ENCODE measurements at regions not wholly inside any gene's neighbourhood (a gene's known extent, or its start where the extent isn't known, plus 50 kb on each side); places are given as distances from the start of the nearest gene placed in this dataset.

DNA sequence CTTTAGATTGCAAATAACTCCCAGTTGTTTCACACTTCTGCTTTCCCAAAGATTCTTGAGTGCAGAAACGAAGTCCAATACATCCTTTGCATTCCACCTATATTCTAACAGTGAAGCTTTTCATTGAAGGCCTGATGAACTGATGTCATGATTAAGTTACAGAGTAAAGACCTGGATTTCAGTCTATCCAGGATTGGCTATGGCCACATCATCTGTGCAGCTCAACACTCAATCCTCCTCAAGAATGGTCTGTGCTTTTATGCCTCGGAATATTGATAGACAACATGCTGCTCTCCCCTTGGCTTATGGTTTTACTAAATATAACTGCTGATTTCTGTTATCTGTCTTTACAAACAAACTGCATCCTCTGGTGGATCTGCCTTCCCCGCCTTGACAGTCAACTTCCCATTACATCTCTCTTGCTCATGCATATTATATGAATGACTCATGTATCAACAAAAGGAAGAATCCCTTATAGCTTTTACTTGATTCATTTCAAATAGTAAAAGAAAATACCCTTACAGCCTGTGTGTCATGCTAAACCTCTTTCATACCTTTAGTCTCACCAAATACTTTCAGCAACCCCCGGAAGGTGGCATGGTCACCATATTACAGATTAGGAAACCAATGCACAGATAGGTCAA, 59.5 kb downstream of the SCN11A start:
- no peak overlapping the region for H3K4me3 Mint-ChIP-seq
- no peaks in the 10 kb centered on the region for H3K9me3 ChIP-seq (ENCODE audit: control extremely low read depth in 1 of 3, control insufficient read depth in 2 of 3, insufficient read depth in 1 of 3, low read length in 2 of 3)
- no peak overlapping the region for H3K4me2 ChIP-seq (replicated peaks; ENCODE audit: low read depth, low read length, poor library complexity, severe bottlenecking)
- no peak overlapping the region for H3K9ac ChIP-seq (ENCODE audit: low read length)
- peaks cover 0 to 10% (median 2%) of the 10 kb centered on the region in 4 experiments for H3K27me3 ChIP-seq (replicated peaks in 1 of 4; ENCODE audit: control extremely low read depth in 1 of 4, control insufficient read depth in 3 of 4, insufficient read depth in 4 of 4, low read length in 3 of 4)
- H3K4me1 ChIP-seq (ENCODE audit: control insufficient read depth in 2 of 2, insufficient read depth in 2 of 2, low read length in 2 of 2), result no peaks in the 10 kb centered on the region
- ChIA-PET CTCF (interaction anchor here (1.4 kb wide), 1 partner anchor 470 kb away, joined by 3 read pairs; no protein-coding TSS in a partner anchor), POLR2A (no interaction called here)
- no peak overlapping the region for H3K27ac Mint-ChIP-seq
- WGBS (ENCODE audit: insufficient coverage), result 100% methylated on average over 1 of the region's 4 CpGs
- H4K20me1 ChIP-seq (ENCODE audit: control insufficient read depth, insufficient read depth, low read length, poor library complexity, severe bottlenecking), result no peaks in the 10 kb centered on the region
- H3K27ac ChIP-seq (ENCODE audit: low read length in 2 of 2), result no peak overlapping the region
- H3K9me3 Mint-ChIP-seq (ENCODE audit: insufficient read depth), result no peaks in the 10 kb centered on the region
- intact Hi-C loops (cut with micrococcal nuclease), result no loop called here
- TF ChIP-seq, protein P1, sequence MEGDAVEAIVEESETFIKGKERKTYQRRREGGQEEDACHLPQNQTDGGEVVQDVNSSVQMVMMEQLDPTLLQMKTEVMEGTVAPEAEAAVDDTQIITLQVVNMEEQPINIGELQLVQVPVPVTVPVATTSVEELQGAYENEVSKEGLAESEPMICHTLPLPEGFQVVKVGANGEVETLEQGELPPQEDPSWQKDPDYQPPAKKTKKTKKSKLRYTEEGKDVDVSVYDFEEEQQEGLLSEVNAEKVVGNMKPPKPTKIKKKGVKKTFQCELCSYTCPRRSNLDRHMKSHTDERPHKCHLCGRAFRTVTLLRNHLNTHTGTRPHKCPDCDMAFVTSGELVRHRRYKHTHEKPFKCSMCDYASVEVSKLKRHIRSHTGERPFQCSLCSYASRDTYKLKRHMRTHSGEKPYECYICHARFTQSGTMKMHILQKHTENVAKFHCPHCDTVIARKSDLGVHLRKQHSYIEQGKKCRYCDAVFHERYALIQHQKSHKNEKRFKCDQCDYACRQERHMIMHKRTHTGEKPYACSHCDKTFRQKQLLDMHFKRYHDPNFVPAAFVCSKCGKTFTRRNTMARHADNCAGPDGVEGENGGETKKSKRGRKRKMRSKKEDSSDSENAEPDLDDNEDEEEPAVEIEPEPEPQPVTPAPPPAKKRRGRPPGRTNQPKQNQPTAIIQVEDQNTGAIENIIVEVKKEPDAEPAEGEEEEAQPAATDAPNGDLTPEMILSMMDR (IDR thresholded peaks at IDR 0.05), result no peak
- TF ChIP-seq EZH2 (IDR thresholded peaks at IDR 0.05; ENCODE audit: borderline replicate concordance, insufficient read depth, low read depth, low read length, poor library complexity, severe bottlenecking), result no peak
- peaks cover 48% of the 10 kb centered on the region for H3K27me3 Mint-ChIP-seq
- DNase-seq (no peak), ATAC-seq (ENCODE audit: low read depth) (no peak)
- no peak overlapping the region for H3K4me3 ChIP-seq (ENCODE audit: control extremely low read depth in 1 of 5, extremely low read depth in 1 of 5, insufficient read depth in 1 of 5, low read depth in 2 of 5, low read length in 4 of 5)
- H3K4me1 Mint-ChIP-seq, result no peaks in the 10 kb centered on the region
- H3K79me2 ChIP-seq (ENCODE audit: control insufficient read depth, insufficient read depth, low read length), result no peaks in the 10 kb centered on the region
- no peak overlapping the region for H2AFZ ChIP-seq (ENCODE audit: insufficient read depth, low read depth, low read length, poor library complexity, severe bottlenecking)
- H3K36me3 ChIP-seq (replicated peaks in 1 of 2; ENCODE audit: control extremely low read depth in 1 of 2, control insufficient read depth in 1 of 2, extremely low read depth in 1 of 2, insufficient read depth in 2 of 2, low read length in 1 of 2), result no peaks in the 10 kb centered on the region

GRCh38 chr3:38990621-38991020, 61.1 kb downstream of the SCN11A start:
- Mint-ChIP-seq H3K27ac (no peak overlapping the region), H3K4me3 (no peak overlapping the region), H3K4me1 (no peaks in the 10 kb centered on the region), H3K9me3 (ENCODE audit: insufficient read depth) (no peaks in the 10 kb centered on the region), H3K27me3 (peaks cover 34% of the 10 kb centered on the region)
- ATAC-seq (ENCODE audit: low read depth) (no peak), DNase-seq (no peak)
- TF ChIP-seq EZH2 (IDR thresholded peaks at IDR 0.05; ENCODE audit: borderline replicate concordance, insufficient read depth, low read depth, low read length, poor library complexity, severe bottlenecking), result no peak
- TF ChIP-seq, protein P1 (IDR thresholded peaks at IDR 0.05), result no peak
- H3K4me2 ChIP-seq (replicated peaks; ENCODE audit: low read depth, low read length, poor library complexity, severe bottlenecking), result no peak overlapping the region
- no peaks in the 10 kb centered on the region for H3K4me1 ChIP-seq (ENCODE audit: control insufficient read depth in 2 of 2, insufficient read depth in 2 of 2, low read length in 2 of 2)
- intact Hi-C loops (cut with micrococcal nuclease), result no loop called here
- H2AFZ ChIP-seq (ENCODE audit: insufficient read depth, low read depth, low read length, poor library complexity, severe bottlenecking), result no peak overlapping the region
- no peaks in the 10 kb centered on the region for H3K79me2 ChIP-seq (ENCODE audit: control insufficient read depth, insufficient read depth, low read length)
- no peak overlapping the region for H3K27ac ChIP-seq (ENCODE audit: low read length in 2 of 2)
- no peaks in the 10 kb centered on the region for H3K36me3 ChIP-seq (replicated peaks in 1 of 2; ENCODE audit: control extremely low read depth in 1 of 2, control insufficient read depth in 1 of 2, extremely low read depth in 1 of 2, insufficient read depth in 2 of 2, low read length in 1 of 2)
- H3K4me3 ChIP-seq (ENCODE audit: control extremely low read depth in 1 of 5, extremely low read depth in 1 of 5, insufficient read depth in 1 of 5, low read depth in 2 of 5, low read length in 4 of 5), result no peak overlapping the region
- H3K9me3 ChIP-seq (ENCODE audit: control extremely low read depth in 1 of 3, control insufficient read depth in 2 of 3, insufficient read depth in 1 of 3, low read length in 2 of 3), result no peaks in the 10 kb centered on the region
- ChIA-PET POLR2A (no interaction called here), CTCF (no interaction called here)
- WGBS (ENCODE audit: insufficient coverage), result 33% methylated on average over 1 of the region's 3 CpGs
- no peaks in the 10 kb centered on the region for H4K20me1 ChIP-seq (ENCODE audit: control insufficient read depth, insufficient read depth, low read length, poor library complexity, severe bottlenecking)
- H3K9ac ChIP-seq (ENCODE audit: low read length), result no peak overlapping the region
- H3K27me3 ChIP-seq (replicated peaks in 1 of 4; ENCODE audit: control extremely low read depth in 1 of 4, control insufficient read depth in 3 of 4, insufficient read depth in 4 of 4, low read length in 3 of 4), result peaks cover 0 to 10% (median 2%) of the 10 kb centered on the region in 4 experiments

All from B cell (primary cell).